ENCODE measurements at regions not wholly inside any gene's neighbourhood (a gene's known extent, or its start where the extent isn't known, plus 50 kb on each side); places are given as distances from the start of the nearest gene placed in this dataset.

DNA sequence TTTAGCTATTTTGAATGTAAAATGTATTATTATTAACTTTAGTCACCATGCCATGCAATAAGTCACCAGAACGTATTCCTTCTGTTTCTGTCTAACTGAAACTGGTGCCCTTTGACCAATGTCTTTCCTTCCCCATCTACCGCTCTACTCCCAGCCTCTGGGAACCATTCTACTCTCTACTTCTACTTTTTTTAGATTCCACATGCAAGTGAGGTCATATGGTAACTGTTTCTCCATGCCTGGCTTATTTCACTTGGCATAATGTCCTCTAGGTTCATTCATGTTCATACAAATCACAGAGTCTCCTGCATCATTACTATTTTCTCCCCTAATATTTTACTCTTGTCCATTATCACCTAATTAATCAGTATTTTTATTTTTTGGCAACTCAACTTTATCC lies 160.1 kb downstream of the TMX1 start:
- no peak for DNase-seq

DNA sequence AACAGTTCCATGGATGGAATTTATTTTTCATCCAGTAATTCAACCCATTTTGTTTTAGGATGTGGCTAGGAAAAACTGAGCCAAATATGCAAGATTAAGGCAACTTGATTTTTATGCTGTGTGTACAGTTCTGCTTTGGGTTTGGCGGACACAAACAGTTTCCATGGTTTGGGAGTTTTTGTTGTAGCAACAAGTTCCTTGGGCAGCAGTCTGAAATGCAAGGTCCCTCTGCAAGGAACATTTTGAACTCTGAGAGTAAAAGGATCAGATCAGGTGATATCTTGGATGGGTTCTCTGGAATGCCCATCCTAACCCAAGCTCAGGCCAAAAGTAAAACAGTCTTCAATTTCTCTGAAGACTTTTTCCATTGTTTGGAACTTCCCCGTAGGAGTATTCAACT lies 161.2 kb downstream of the TMX1 start:
- no peak for DNase-seq

DNA sequence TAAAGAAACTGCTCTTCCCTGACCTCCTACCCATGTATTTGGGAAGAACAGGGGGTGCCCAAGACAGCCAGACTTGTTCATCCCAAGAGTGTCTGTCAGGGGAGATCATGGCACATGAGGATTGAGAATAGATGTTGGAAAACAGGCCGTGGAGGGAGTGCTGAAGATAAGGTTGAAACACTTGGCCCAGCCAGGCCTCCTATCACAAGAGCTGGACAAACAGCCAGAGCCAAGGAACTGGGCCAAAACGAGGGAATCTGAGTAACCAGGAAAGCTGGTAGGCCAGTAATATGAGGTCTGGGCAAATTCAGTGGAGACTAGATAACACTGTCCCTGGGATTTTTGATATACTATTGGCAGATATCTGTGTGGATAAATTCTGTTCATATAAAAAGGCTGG lies 161.7 kb downstream of the TMX1 start:
- no peak for DNase-seq

DNA sequence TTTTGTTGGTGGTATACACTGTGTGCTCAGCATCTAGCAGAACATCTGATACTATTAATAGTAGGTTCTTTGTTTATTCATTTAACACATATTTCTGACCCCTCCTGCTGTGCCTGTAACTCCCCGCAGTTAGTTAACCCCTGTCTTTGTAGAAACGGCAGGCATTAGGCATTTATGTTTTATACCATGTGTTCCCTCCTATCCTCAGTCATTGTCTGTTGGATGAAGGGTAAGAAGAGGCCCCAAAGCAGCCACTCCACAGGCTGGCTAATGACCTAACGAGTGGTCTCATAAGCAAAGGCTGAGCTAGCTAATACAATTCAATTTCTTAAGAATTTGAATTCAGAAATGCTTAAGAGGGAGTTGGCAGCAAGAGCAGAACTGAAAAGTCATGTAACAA lies 170.8 kb downstream of the TMX1 start:
- no peak for DNase-seq

DNA sequence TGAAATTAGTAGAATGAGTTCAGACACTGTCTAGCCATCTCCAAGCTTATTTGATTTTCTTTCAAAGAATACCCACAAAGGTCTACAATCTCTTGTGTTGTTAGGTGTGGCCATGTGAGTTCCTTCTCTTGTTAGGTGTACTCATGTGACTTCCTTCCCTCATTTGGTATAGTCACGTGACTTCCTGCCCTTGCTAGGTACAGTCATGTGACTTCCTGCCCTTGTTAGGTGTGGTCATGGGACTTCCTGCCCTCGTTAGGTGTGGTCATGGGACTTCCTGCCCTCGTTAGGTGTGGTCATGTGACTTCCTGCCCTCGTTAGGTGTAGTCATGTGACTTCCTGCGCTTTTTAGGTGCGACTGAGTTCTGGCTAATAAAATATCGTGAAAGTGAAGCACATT lies 179.6 kb downstream of the TMX1 start:
- DNase-seq, result no peak

DNA sequence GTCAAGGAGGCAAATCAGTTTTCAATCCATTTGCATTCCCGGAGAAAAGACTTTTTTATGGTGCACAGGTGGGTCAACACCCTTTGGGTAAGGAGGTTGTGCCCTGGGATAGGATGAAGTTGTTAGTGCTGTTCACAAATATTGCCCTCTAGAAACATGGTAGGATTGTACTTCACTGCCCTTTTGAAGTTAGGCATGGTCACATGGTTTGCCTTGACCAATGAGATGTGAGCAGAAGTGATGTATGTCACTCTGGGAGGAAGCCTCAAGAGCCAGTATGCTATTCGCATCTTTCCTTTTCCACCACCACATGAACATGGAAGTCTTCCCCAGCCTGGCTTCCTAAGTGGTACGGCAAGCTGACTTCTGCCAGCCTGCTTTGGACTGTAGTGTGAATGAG lies 182.7 kb downstream of the TMX1 start:
- no peak for DNase-seq

DNA sequence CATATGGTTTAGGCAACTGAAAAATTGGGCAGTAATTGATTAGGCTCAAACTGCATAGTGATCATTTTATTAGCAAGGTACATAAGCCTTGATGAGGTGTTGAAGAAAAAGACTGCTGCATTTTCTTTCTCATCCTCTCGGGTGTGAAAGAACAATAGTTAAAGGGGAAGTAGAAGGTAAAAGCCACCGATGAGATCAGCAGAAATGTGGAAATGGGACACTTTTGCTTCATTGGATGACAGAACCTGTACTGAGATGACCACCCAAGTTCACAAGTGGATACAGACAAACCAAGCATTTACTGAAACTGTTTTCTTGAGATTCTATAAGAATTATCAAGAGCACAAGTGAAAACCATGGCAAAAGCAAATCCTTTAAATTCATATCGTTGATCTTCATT lies 184.0 kb downstream of the TMX1 start:
- no peak for DNase-seq

DNA sequence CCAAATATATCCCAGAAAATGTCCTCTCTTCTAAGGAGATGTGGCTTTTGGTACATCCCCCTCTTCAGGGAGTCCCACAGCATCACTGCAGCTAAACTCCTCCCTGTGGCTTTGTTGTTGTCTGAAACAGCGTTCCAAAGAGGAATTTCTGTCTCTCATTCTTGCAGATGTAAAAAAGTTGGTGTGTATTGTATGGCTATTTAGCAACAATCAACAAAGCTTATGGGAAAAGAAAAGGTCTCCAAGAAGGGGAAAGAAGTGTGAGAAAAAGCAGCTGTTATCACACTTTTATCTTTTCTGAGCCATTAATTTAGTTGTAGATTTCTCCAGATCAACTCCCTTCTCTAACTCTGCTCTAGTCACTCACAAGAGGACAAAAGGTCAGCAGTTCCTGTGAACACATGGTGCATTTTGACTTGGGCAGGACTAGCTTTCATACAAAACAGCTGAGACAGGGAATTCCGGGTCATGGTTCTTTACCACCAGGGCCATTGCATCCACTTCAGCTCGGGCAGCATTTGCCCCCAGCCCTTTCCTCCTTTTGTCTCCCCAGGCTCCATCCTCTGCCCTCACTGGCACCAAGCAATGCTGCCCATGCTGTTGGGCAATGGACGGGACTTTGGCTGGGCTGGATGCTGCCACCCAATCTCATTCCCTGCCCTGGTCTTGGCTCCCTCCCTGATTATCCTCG lies 184.7 kb downstream of the TMX1 start:
- no peak for DNase-seq

DNA sequence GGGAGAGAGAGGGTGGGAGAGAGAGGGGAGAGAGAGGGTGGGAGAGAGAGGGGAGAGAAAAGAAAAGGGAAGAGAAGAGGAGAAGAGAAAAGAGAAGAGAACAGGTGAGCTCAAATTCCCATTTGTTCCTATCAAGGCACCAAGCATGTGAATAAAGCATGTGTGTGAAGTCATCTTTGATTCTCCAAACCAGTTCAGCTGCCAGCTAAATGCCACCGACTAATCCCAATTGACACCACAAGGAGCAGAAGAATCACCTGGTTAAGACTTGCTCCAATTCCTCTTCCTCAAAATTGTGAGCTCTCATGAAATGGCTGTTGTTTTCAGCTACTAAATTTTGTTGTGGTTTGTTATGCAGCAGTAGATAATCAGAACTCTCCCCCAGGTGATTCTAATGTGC lies 188.9 kb downstream of the TMX1 start:
- DNase-seq, result no peak

DNA sequence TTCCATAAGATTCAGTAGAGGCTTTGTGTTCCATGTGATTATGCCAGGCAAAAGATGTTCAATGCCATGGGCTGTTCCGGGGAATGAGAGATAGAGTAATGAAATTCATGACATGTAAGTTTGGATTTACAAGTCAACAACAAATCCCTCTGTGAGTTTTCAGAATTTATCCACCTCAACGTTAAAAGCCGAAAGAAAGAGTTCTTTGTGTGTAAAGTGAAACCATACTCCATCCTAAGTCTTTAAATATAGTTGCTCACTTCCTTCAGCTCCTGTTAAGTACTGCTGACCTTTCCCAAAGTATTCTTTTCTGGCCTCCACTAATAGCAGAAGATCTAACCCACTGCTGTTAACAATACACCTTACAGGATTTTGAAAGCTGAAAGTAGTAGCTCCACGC lies 190.0 kb downstream of the TMX1 start:
- DNase-seq, result no peak

DNA sequence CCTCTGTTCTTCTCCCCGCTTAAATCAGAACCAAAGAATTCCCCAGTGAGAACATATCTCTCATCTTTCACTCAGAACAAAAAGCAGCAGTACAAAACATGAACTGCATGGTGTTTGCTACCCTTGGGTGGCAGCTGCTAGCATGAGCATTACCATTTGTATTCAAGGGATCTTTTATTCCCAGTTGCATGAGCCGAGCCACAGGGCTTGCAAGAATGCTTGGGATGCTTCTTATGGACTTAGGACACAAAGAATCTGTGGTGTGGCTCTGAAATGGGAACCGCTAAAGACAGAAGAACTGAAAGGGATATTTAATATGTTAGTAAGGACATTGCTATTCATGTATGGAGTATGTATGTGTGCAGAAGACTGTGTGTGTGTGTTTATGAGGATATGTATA lies 190.6 kb downstream of the TMX1 start:
- DNase-seq, result no peak

DNA sequence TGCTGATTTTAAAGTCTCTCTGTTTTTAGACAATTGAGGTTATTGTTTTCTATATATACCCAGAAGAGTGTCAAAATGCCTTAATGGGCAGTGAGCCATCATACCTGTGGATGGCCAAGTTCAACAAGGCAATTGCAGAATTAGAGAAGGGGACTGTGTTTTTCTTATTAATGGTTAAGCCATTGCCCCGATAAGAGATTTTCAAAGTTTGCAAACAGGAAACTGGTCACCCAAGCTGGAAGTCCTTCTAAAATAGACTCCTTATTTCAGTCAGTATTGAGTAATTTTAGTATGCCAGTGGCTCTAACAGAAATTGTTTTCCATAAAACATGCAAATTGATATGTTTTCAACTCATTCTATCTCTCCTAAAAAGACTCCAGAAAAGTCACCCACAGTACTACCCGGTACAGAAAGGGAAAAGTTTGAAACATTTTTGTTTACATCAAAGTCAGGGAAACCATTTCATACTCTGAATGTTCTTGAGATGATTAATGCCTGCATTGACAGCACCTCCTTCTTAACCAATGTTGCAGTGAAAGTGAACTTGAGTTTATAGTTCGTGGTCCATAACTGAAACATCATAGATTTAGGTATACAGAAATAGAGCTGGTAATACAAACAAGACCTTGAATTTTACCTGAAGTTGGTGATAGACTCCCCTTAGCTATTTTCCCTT lies 191.1 kb downstream of the TMX1 start:
- no peak for DNase-seq

DNA sequence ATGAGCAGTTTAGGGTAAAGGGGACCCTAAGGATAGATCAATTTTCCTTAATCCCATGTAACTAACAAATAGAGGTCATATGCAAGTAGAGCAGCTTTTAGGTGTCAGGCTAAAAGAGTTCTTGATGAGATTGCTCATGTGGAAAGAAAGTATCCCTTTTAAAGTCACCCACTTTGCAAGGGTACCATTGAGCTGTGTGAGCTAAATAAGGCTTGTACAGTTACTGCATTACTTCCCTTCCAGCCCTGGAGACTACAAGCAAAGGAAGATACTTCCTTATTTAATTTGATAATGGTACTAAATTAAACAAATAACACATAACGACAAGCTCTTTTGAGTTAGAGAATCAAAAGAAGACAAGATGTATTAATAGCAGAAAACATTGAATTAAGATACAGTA lies 191.7 kb downstream of the TMX1 start:
- no peak for DNase-seq

DNA sequence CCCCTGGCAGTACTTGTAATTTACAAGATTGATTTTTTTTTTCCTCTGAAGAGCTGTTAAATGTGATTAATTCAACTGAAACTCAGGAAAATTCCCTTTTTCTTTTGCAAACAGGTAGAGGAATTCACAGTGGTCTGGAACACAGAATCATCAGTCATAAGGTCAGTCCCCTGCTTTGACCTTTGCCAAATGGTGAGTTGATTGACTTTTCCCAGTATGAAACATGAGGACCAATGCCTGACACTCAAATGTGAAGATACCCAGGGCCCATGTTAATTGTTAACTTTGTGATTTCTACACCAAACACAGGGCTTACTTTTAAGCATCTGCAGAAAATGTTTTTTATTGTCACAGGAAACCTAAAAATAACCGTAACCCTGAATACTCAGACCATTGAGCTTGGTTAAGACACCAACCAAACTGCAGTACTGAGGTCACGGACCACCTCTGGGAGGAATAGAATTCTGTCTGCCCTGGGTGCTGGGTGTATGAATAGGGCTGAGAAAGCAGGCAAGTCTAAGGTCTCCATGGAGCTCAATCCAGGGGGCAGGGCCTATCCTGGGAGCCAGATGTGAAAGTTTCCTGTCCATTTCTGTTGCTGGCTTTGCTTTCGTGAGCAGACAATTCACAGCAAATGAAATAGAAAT lies 192.4 kb downstream of the TMX1 start:
- DNase-seq, result no peak

DNA sequence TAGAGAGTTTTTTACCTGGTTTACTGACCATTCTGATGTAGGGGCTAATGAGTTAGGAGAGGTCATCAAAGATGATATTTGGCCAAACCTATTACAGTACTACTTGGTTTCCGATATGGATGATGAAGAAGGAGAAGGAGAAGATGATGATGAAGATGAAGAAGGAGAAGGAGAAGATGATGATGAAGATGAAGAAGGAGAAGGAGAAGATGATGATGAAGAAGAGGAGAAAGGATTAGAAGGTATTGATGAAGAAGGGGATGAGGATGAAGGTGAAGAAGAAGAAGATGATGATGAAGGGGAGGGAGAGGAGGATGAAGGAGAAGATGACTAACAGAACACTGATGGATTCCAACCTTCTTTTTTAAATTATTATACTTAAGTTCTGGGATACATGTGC lies 196.6 kb downstream of the TMX1 start:
- no peak for DNase-seq

DNA sequence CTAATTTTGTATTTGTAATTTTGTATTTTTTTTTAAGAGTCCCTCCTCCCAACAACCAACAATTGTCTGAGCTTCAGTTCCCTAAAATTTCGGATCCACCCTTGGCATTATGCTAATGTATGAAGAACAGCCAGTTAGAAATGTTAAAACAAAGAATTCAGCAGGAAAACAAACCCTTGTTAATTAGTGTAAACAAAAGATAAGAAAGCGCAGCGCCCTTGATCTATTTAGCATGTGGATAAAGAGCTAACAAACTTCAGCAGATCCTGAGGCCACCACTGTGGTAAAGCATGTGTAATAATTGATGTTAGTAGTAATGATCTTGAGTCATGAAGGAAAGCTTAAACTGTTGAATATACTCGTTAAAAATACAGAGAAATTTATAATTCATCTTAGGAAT lies 199.8 kb downstream of the TMX1 start:
- DNase-seq, result no peak

DNA sequence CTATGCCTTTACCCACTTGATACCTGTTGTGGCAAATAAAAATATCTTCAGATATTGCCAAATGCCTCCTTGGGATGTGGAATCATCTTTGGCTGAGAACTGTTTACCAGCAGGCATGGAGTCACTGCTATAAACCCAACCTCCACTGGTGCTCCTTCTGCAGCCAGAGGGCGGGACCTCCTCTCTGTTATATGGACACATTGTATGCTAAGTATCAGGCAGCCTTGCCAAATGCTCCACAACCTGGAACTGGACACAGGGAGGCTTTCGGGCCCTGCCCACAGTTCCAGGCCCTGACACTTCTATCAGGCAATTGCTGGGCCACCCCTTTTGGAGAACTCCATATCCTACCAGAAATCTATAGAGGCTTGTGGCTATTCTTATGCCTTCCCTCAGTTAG lies 201.0 kb downstream of the TMX1 start:
- DNase-seq, result no peak

DNA sequence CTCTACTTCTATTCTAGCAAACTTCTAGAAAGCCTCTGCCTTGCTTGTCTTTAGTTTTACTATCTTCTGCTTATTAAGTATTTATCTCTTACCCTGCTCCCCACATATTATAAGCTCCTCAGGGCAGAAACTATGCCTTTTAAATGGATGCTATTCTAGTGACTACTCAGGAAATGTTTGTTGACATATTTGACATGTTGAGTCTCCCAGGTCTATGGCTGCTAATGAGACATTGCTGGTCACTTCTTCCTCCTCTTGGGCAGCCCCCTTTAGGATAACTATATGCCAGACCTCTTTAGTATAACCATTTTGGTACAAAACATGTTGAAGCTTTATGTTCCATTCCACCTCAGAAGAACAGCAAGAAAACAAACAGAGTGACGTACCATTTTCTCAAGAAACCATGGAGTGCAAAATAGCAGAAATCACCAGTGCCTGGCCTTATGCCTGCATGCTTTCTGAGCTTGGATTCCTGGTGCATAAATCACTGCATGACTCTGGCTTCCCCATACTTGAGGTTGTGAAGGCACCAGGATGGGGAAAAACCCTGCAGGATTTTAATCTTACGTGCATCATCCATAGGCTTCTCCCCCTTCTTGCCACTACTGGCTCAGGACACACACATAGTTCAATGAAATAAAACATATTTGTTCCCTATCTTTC lies 202.6 kb downstream of the TMX1 start:
- DNase-seq, result no peak

DNA sequence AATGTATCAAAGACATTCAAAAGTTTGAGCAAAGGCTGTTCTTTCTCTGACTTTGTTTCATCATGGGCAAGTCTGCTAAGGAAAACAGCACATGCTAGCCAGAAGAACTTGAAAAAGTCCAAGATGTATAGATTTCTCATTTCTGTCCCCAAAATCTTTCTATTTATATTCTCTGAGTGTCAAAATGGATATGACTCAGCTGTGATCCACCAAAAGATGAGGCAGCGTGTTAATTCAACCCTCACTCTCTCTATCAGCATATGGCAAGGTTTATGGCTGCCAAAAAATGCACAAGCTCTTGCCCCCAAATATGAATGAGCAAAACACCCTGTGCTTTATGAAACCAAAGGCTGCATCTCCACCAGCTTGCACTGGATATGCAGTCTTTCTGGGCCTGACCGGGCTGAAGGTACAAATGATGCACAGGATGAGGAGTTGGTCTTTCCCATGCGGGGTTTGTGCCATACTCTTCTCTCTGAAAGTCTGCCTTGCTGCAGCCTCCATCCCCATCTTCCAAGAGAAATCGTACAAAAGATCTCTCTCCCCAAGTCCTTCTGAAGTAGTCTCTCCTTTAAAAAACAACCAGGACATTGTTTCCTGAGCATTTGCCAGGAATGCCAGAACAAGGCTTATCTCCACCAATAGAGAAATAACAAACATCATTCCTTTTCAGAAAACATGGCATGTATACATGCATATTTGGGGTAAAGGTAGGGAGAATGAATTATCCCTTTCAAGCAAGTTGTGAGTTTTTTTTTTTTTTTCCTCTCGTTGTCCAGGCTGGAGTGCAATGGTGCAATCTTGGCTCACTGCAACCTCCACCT lies 203.4 kb downstream of the TMX1 start:
- DNase-seq, result no peak

DNA sequence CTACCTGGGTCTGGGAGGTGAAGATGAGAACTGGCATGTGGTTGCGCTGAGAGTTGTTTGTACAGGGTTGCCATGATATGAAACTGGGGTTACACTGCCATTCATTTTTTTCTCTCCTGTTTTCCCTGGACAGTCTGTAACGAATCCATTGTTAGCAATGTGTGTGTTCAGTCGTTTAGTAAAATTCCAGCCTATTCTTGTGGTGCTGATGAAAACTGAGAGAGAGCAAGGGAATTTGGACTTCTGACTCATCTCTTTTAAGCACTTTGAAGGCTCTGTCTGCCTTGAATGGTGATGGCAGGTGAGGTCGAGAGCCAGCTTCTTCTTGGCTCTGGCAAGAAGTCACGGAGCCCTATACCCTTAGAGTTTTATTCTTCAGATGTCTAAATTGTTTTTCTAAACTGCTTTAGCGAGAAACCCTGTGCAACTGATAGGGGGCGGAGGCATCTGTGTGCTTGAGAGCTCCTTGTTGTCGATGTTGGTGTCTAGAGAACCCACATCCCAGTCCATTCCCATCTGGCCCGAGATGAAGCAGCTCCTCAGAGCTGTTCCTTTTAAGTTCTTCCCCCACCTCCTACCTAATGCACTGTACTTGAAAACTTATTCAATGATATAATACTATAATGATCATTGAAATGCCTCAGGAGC lies 204.4 kb downstream of the TMX1 start:
- DNase-seq, result no peak

DNA sequence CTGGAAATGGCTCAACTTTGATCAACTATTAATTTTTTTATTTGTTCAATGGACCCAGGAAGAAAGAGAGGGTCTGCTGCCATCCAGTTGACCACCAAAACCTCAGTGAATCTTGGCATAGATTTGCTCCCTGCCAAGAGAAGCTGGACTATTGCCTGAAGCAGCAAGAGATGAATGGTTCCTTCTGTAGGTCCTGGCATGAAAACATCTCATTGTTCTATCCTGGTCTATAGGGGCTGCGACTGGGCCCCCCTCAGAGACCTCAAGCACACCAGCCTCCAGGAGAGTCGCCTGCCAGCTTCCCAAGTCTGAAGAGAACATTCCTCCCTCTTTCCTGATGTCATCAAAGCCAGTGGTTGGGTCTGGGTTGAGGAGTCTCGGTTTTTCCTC lies 204.9 kb downstream of the TMX1 start:
- DNase-seq, result no peak

DNA sequence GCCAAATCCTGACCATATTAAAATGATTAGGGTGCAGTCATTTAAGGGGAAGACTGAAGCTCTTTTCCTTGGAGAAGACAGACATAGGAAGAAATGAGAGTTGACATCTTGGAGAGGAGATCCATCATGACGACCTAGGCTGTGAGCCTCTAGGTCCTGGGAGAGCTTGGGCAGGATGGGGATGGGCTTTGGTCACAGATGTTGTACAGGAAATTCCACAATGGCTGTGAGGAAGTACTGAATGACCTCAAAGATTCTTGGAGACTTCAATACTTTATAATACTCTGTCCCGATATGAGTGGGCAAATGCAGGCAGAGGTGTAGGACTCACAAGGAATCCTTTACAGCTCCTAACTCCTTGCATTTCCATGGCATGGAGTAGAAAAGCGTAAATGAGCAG lies 204.9 kb upstream of the FRMD6 start:
- DNase-seq, result no peak

DNA sequence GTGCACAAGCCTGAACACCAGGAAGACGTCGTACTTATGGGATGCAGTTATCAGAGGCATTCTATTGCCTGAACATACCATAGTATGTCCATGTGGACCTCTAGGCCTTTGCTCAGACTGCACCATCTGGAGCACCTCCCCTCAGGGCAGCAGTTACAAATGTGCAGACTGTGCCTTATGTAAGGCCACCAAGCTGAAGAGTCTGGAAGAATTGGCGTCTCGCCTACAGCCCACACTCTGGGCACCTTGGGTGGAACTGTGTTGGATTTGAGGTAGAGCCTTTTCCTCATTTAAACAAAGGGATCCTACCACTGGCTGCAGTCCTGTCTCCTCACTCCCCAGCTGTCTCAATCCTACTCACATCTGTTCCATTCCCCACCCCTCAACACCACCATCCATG lies 204.3 kb upstream of the FRMD6 start:
- DNase-seq, result no peak

All from NCI-H774 (cell line).